Activated CD8-positive, alpha-beta memory T cell treated with anti-CD3 and anti-CD28 coated beads for 36 hours (primary cell): ENCODE measurements at regions not wholly inside any gene's neighbourhood (a gene's known extent, or its start where the extent isn't known, plus 50 kb on each side); places are given as distances from the start of the nearest gene placed in this dataset.

Experiments
- CTCF ChIA-PET: fragments of 350-600 bp; sonication (Branson Sonifier 250); formaldehyde crosslinking; loops from one replicate; lab custom pipeline; 2021; ENCODE audit warnings: antibody characterized with exemption; lab: Charles Lee
- POLR2A ChIA-PET: fragments of 350-600 bp; sonication (Branson Sonifier 250); formaldehyde crosslinking; loops from one replicate; lab custom pipeline; 2021; ENCODE audit warnings: antibody characterized with exemption; lab: Charles Lee

DNA sequence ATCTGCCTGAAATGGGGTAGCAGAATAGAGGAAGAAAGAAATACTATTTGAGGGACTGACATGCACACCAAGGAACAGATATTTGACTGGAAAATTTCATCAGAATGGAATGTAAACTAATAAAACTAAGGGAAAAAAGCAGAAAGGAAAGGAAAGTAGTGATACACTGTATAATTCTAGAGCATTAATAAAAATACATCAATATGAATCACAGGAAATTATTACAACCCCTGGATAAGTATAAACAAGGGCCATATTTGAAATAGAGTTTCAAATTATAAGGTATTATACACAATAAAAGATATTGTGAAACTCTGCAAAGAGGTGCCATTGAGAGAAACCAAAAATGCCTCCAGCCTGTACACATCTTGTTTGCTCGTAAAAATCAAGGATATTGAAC, 149.6 kb downstream of the ICOS start:
- ChIA-PET CTCF (no interaction called here), POLR2A (no interaction called here)

DNA sequence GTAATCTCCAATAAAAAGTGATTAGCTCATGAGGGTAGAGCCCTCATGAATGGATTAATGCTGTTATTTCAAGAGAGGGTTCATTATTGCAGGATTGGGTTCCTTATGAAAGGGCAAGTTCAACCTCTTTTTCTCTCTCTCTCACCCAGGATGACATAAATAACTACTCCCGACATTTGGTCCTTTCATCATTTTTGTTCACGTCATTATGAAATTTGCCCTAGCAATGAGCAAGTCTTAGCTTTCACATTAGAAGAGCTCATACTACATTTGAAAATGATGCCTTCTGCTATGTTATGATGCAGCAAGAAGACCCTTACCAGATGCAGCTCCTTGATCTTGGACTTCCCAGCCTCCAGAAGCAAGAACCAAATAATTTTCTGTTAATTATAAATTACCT, 152.5 kb downstream of the ICOS start:
- CTCF ChIA-PET: interaction anchor here (0.7 to 1.6 kb wide), 2 partner anchors 17 to 38 kb away, joined by 3 to 6 read pairs; no protein-coding TSS in a partner anchor
- POLR2A ChIA-PET: no interaction called here

DNA sequence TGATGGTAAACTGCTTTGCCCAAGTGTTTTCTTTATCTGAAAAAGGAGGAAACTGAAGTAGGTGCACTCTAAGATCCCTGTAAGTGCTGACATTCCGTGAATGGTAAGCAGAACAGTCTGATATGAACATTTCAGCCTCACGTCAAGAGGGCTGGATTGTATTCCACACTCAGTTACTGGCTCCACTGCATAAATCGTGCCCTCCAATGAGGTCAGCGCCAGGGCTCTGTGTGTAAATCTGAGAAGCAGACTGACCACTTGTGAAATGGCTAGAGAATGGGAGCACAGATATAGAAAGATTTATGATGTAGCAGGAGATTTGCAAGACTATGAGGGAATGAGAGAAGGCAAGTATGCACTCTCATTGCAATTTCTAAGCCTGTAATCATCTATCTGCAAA, 153.0 kb downstream of the ICOS start:
- POLR2A ChIA-PET: no interaction called here

DNA sequence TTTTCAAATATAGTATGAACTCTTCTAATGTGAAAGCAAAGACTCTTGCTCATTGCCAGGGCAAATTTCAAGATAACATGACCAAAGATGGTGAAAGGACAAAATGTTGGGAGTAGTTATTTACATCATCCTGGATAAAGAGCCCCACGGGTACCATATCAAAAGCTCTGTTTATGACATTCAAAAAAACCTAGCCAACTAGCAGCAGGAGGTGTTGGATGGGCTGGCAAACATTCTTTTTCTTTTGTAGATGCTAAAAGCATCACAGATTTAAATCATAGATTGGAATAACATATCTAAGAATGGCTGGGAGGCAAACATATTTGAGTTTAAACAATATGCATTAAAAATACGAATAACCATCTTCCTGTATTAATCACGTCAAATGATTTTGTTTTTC, 153.5 kb downstream of the ICOS start:
- ChIA-PET CTCF (interaction anchor here (1.6 kb wide), 1 partner anchor 17 kb away, joined by 6 read pairs; no protein-coding TSS in a partner anchor), POLR2A (no interaction called here)

More for the DNA sequence above, 153.0 kb downstream of the ICOS start:
- CTCF ChIA-PET: interaction anchor here (0.7 to 1.6 kb wide), 2 partner anchors 17 to 39 kb away, joined by 3 to 6 read pairs; no protein-coding TSS in a partner anchor

- ChIA-PET CTCF (interaction anchor here (0.9 kb wide), 1 partner anchor 33 kb away, joined by 5 read pairs; no protein-coding TSS in a partner anchor), POLR2A (interaction anchor here (0.6 kb wide), 1 partner anchor 9 kb away, joined by 4 read pairs; no protein-coding TSS in a partner anchor)
These were observed 168.2 kb downstream of the ICOS start for GRCh38 chr2:204104811-204105210.

DNA sequence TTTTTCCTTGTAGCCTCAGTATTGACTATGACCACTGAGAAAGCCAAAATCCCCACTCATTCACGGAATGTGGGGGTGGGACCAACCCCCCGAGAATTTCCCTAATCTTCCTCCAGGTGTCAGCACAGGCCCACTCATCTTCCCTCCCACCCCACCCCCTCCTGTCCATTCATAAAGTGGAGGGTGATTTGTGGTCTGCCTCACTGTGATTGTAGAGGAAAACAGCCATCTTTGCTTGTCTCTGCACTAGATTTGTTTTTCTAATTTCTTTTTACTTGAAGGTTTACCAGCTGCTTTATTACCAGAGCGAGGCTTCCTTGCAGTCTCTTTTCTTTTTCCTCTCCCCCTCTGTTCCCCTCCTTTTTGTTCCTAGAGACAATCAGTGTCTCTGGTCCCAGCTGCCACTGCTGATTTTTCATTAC, 171.8 kb downstream of the ICOS start:
- ChIA-PET CTCF (interaction anchor here (1.1 kb wide), 1 partner anchor 70 kb away, joined by 4 read pairs; no protein-coding TSS in a partner anchor), POLR2A (no interaction called here)

DNA sequence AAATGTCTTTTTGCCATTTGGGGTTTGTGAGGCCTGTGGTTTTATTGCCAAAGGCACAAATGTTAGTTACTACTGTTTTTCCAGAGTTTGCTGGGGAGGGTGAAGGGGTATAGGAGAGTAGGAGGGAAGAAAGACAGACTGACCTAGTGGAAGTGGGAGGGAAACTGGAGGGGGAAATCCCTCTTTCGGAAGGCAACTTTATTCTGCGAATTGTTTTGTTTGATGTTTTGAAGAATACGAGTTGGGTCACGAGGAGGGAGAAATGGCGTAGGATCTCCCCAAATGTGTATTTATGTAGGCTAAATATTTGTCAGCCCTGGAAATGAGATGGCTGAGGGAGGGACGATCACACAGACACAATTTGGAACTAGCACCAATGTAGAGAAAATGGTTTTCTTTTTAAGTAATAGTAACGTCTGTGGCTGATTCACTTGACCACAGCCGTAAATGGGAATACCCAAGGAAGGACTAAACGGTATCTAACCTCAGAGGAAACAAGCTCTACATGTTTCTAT, 172.3 kb downstream of the ICOS start:
- ChIA-PET CTCF (interaction anchor here (1.1 kb wide), 1 partner anchor 69 kb away, joined by 4 read pairs; no protein-coding TSS in a partner anchor), POLR2A (no interaction called here)

GRCh38 chr2:204109681-204110080, 173.1 kb downstream of the ICOS start:
- CTCF ChIA-PET: interaction anchor here (0.8 to 1.1 kb wide), 2 partner anchors 68 to 69 kb away, joined by 3 to 4 read pairs; no protein-coding TSS in a partner anchor
- POLR2A ChIA-PET: no interaction called here

DNA sequence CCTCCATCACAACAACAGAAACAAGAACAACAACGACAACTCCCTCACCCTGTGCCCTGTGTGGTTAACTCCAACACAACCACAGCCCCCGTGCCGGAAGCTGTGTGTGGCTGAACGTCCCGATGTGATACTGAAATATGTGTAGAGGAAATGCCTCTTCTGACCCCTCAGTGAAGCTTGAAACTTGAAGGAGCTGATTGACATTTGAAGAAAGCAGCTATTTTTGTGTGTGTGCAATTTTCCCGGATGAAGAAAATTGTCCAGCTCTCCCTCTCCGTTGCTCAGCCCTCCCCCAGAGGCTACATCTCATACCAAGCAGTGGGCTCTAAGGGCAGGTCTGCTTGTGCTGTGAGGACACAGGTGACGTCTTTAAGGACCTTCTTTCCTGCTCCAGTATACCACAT, 173.8 kb downstream of the ICOS start:
- ChIA-PET CTCF (interaction anchor here (0.8 kb wide), 1 partner anchor 68 kb away, joined by 3 read pairs; no protein-coding TSS in a partner anchor), POLR2A (interaction anchor here (0.6 kb wide), 1 partner anchor 11 kb away, joined by 3 read pairs; no protein-coding TSS in a partner anchor)

DNA sequence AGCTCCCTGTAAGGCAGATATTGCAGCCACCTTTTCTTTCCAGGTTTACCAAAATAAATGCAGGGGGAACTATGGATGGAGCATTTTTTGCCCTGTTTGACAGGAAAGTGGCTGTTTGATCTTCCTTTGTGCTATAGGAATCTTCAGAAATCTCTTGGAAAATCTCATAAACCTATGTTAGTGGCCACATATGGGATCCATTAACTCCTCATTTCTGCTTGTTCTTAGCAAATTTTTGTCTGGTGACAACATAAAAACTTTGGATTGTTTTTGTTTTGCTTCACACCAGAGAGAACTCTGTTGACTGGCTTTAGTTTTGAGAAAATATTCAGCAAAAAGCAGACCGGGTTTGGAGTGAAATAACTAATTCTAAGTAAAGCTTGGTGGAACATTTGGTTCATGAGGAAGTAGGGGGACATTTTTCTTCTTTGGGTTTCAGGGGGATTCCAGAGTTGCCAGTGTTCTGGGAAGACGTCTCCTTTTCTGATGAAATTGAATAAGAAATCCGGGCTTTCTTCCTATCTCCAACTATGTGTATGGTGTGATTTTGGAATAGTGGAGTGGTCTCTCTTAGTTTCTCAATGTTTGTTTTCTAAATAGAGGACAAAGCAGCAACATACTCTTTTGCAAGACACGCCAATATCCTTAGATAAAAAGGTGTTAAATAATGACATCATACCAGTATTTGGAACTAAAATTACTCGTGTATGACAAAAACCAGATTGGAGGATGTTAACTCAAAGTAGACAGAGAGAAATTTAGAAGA, 174.4 kb downstream of the ICOS start:
- ChIA-PET POLR2A (interaction anchor here (0.6 kb wide), 1 partner anchor 12 kb away, joined by 3 read pairs; no protein-coding TSS in a partner anchor), CTCF (interaction anchor here (0.8 kb wide), 1 partner anchor 67 kb away, joined by 3 read pairs; no protein-coding TSS in a partner anchor)

DNA sequence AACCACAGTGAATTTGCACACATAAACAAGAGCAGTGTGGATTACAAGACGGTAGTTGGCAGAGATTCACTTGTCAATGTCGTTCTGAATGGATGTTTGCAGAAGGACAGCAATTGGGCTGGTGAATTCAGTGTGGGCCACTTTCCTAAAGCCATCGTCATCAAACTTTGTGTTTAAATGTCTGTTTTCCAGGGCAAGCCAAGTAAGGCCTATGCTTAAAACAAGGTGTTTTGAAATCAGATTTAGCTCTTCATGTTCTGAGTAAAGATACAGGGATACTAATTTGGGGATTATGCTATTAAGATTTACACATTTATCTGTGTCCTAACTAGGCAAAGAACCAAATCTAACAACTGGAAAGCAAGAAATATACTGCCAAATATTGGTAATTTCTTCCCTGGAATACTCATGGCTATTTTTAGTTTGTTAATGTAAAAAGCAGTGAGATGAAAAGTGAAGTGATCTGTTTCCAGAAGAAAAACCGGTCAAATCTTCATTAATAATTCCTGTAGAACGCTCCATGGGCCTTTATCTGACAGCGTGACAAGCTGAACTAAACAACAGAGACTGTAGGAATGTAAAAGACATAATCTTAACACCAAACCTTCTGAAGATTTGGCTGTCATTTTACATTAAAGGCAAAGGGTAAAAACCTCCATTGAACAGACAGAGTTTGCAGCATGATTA, 175.7 kb downstream of the ICOS start:
- ChIA-PET POLR2A (no interaction called here), CTCF (interaction anchor here (1.2 to 1.3 kb wide), 2 partner anchors 32 to 66 kb away, joined by 3 to 6 read pairs; no protein-coding TSS in a partner anchor)

DNA sequence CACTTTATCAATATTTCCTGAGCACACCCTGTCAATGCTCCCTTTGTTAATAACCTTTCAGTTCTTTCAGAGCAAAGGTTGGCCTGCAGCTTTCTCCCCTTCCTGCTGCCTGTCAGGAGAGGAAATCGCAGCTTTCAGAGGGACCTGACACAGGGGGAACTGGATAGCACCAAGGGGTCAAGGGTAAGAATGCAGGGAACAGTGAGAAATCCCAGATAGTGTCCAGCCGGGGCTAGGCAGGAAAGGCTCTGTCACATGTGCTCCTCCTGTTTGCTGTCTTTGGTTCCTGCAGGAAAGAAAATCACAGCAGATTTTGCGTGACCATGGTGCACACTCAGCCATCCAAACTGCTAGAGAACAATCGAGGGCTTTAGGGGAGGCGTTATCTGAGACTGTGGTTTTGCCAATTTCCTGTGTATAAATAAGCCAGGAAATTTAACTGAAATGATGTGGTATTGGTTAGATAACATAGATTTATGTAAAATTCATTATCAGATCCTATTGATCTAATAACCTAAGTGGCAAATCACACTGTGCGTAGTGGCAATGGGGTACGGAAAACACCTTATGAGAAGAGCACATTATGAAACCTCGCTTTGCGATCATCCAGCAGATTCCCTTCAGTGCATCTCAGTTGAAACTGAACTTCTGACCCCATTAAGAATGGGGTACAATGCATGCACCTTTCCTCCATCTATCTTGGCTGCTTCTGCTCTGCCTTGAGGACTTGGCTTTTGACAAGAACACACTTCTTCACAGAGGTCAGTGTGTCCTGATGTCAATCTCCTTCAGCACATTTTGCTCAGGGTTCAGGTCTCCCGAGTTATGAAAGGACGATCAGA, 178.0 kb downstream of the ICOS start:
- ChIA-PET CTCF (interaction anchor here (1.1 kb wide), 1 partner anchor 43 kb away, joined by 3 read pairs; no protein-coding TSS in a partner anchor), POLR2A (no interaction called here)

- ChIA-PET POLR2A (no interaction called here), CTCF (no interaction called here)
These were observed 178.8 kb downstream of the ICOS start for GRCh38 chr2:204115137-204116056.

DNA sequence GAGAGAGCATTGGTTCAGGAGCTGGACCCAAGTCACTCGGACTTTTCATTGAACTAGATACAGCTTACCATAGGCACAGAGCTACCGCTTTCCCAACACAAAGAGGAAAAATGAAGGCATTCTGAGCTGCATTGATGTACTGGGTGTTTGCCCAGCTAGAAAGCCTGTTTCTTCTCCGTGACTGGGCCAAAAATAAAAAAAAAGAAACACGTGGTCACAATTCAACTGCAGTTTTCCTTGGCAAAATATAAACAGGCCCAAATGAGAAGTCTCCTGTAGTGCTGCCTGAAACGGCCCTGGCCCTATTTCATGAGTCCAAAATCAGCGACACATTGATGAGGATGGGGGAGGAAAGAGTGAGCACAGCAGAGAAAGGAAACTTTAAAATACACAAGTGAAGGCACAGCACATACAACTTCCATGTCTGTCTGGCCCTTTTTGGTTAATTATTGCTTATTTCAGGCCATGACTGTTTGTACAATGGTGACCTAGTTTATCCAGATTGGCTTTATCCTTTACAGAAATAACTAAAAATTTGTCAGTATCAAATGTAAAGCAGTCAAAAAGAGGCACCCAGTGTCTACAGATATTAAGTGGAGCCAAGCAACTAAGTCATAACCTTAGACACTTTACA, 179.7 kb downstream of the ICOS start:
- CTCF ChIA-PET: interaction anchor here (1.0 kb wide), 1 partner anchor 29 kb away, joined by 3 read pairs; no protein-coding TSS in a partner anchor
- POLR2A ChIA-PET: no interaction called here

DNA sequence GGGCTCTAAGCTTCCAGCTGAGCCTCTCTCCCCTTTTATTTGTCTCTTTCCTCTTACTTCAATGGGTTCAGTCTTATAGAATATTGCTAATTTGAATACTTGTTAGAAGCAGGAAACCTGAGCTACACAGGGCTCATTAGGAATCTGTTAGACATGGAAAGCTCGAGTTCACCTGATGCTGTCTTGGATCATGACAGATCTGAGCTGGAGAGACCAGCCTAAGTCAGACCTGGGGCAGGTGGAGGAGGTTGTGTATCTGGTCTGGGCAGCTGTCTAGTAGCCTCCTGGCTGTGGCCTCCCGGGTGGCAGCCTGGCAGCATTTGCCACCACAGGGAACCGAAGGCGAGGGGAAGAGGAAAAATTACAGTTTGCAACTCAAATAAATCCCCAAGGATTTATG, 185.9 kb downstream of the ICOS start:
- ChIA-PET POLR2A (no interaction called here), CTCF (no interaction called here)

GRCh38 chr2:204124140-204124750, 187.7 kb downstream of the ICOS start:
- ChIA-PET CTCF (interaction anchor here (1.3 kb wide), 1 partner anchor 21 kb away, joined by 3 read pairs; no protein-coding TSS in a partner anchor), POLR2A (no interaction called here)
